Prostate gland (tissue), 2 donors: ENCODE measurements at regions not wholly inside any gene's neighbourhood (a gene's known extent, or its start where the extent isn't known, plus 50 kb on each side); places are given as distances from the start of the nearest gene placed in this dataset.

Source experiments
- POLR2AphosphoS5 ChIP-seq: sonication (generic); formaldehyde crosslinking; IDR thresholded peaks from one replicate; pipeline ENCODE4 v1.6.1; 2017; ENCODE audit warnings: antibody characterized with exemption
- TF ChIP-seq, protein P1 (sequence below), 4 experiments: fragments of 200-600 bp in 2 of 4; fragments of 450-650 bp in 2 of 4; sonication (generic) in 2 of 4; IDR thresholded peaks; 1 replicate in 3 of 4; 2 replicates in 1 of 4; pipeline ENCODE4 v1.5.1; 2016 to 2019; ENCODE audit warnings: antibody characterized with exemption in 4 of 4, mild to moderate bottlenecking in 2 of 4, moderate library complexity in 2 of 4

DNA sequence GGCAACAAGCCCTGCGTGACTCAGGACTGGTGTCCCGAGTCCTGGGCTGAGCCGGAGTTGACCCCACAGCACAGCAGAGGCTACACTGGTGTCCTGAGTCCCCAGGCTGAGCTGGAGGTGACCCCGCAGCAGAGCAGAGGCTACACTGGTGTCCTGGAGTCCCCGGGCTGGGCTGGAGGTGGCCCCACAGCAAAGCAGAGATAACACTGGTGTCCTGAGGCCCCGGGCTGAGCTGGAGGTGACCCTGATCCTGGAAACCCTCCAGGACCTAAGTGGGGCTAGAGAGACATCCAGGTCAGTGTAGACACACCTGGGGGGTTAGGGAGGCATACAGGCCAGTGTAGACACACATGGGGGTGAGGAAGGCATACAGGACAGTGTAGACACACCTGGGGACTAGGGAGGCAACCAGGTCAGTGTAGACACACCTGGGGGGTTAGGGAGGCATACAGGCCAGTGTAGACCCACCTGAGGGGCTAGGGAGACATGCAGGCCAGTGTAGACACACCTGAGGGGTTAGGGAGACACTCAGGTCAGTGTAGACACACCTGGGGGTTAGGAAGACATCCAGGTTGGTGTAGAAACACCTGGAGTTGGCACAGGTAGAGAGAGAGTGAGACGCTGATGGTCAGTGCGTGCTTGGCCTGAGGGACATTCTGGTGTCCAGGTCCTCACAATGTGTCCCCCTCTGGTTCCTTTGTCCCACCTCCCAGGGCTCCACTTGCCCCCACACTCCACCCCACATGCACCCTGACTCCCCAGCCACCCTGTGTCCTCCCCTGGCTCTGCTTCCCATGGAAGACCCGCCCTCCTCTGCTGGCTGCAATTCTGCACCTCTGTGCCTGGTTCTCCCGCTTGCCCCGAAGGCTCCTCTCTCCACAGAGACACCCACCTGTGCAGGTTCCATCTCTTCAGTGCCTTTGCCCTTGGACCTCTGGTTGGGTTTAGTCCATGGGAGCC lies 321.6 kb upstream of the SFSWAP start:
- TF ChIP-seq, protein P1, sequence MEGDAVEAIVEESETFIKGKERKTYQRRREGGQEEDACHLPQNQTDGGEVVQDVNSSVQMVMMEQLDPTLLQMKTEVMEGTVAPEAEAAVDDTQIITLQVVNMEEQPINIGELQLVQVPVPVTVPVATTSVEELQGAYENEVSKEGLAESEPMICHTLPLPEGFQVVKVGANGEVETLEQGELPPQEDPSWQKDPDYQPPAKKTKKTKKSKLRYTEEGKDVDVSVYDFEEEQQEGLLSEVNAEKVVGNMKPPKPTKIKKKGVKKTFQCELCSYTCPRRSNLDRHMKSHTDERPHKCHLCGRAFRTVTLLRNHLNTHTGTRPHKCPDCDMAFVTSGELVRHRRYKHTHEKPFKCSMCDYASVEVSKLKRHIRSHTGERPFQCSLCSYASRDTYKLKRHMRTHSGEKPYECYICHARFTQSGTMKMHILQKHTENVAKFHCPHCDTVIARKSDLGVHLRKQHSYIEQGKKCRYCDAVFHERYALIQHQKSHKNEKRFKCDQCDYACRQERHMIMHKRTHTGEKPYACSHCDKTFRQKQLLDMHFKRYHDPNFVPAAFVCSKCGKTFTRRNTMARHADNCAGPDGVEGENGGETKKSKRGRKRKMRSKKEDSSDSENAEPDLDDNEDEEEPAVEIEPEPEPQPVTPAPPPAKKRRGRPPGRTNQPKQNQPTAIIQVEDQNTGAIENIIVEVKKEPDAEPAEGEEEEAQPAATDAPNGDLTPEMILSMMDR (IDR thresholded peaks at IDR 0.05) = no peak
- no peak for TF ChIP-seq POLR2AphosphoS5
